ENCODE measurements at regions not wholly inside any gene's neighbourhood (a gene's known extent, or its start where the extent isn't known, plus 50 kb on each side); places are given as distances from the start of the nearest gene placed in this dataset.

- POLR2A ChIA-PET, result no interaction called here
- no peaks in the 10 kb centered on the region for H3K36me3 ChIP-seq (ENCODE audit: control insufficient read depth, insufficient read depth, low read length)
- CTCF ChIA-PET, result no interaction called here
- no peak for DNase-seq (ENCODE audit: low read depth)
- no peak overlapping the region for H3K4me3 ChIP-seq (ENCODE audit: low read depth, low read length)
- H3K27me3 ChIP-seq (ENCODE audit: control insufficient read depth, insufficient read depth, low read length), result no peaks in the 10 kb centered on the region
- TF ChIP-seq CTCF (IDR thresholded peaks at IDR 0.05; ENCODE audit: insufficient read depth, low read depth, low read length), result no peak
These were observed 283.5 kb downstream of the SV2B start for GRCh38 chr15:91383532-91383931.

GRCh38 chr15:91384189-91384730 lies 284.2 kb downstream of the SV2B start:
- Histone ChIP-seq H3K27me3 (ENCODE audit: control insufficient read depth, insufficient read depth, low read length) (no peaks in the 10 kb centered on the region), H3K4me3 (ENCODE audit: low read depth, low read length) (no peak overlapping the region), H3K36me3 (ENCODE audit: control insufficient read depth, insufficient read depth, low read length) (no peaks in the 10 kb centered on the region)
- POLR2A ChIA-PET, result no interaction called here
- CTCF ChIA-PET, result no interaction called here
- no peak for DNase-seq (ENCODE audit: low read depth)
- no peak for TF ChIP-seq CTCF (IDR thresholded peaks at IDR 0.05; ENCODE audit: insufficient read depth, low read depth, low read length)

DNA sequence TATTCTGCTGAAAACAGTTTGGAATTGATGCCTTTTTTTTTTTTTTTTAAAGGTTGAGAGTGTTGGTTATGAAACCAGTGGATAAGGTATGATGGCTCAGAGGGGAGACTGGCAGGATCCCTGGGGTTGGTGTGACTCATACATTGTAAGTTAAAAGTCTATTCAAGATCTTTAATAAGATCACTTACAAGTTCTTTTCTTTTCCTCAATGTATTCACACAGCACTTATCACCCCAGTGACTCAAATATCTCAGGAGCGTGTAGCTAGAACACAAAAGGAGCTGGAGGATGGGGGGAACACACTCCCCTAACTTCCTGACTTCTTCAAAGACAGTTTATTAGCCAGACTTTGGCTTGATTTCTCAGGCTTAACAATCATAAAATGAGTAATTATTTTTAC lies 285.3 kb downstream of the SV2B start:
- no peaks in the 10 kb centered on the region for H3K27me3 ChIP-seq (ENCODE audit: control insufficient read depth, insufficient read depth, low read length)
- no peak overlapping the region for H3K4me3 ChIP-seq (ENCODE audit: low read depth, low read length)
- DNase-seq (ENCODE audit: low read depth), result no peak
- ChIA-PET POLR2A (no interaction called here), CTCF (no interaction called here)
- H3K36me3 ChIP-seq (ENCODE audit: control insufficient read depth, insufficient read depth, low read length), result no peaks in the 10 kb centered on the region
- no peak for TF ChIP-seq CTCF (IDR thresholded peaks at IDR 0.05; ENCODE audit: insufficient read depth, low read depth, low read length)

GRCh38 chr15:91393186-91393585 lies 293.1 kb downstream of the SV2B start:
- no peaks in the 10 kb centered on the region for H3K36me3 ChIP-seq (ENCODE audit: control insufficient read depth, insufficient read depth, low read length)
- no peaks in the 10 kb centered on the region for H3K27me3 ChIP-seq (ENCODE audit: control insufficient read depth, insufficient read depth, low read length)
- ChIA-PET POLR2A (no interaction called here), CTCF (no interaction called here)
- DNase-seq (ENCODE audit: low read depth), result no peak
- TF ChIP-seq CTCF (IDR thresholded peaks at IDR 0.05; ENCODE audit: insufficient read depth, low read depth, low read length), result no peak
- no peak overlapping the region for H3K4me3 ChIP-seq (ENCODE audit: low read depth, low read length)

DNA sequence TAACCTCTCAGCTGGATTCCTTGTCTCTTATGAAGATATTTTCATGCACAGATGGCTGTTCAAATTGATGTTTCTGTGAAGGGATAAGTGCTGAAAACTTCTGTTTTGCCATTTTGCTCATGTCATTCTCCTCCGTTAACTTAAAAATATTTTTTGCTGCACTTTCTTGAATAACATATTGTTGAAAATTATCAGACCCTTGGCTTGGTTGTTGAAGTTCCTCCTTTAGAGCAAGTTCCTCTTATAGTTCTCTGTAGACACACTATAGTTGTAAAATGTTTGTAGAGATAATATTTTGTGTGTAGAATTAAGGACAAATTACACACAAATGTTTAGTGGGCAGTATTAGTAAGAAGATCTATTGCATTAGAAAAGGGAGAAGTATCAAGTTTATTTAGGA lies 300.4 kb downstream of the SV2B start:
- no peak for TF ChIP-seq CTCF (IDR thresholded peaks at IDR 0.05; ENCODE audit: insufficient read depth, low read depth, low read length)
- Histone ChIP-seq H3K36me3 (ENCODE audit: control insufficient read depth, insufficient read depth, low read length) (no peaks in the 10 kb centered on the region), H3K4me3 (ENCODE audit: low read depth, low read length) (no peak overlapping the region), H3K27me3 (ENCODE audit: control insufficient read depth, insufficient read depth, low read length) (no peaks in the 10 kb centered on the region)
- no peak for DNase-seq (ENCODE audit: low read depth)
- ChIA-PET POLR2A (no interaction called here), CTCF (no interaction called here)
